PC-3 (cell line): ENCODE measurements at regions not wholly inside any gene's neighbourhood (a gene's known extent, or its start where the extent isn't known, plus 50 kb on each side); places are given as distances from the start of the nearest gene placed in this dataset.

ENCODE experiments used
- ATAC-seq: fragments of 200-7000 bp; cut with Tn5 transposase; 2 replicates; pipeline ENCODE4 v1.9.1; 2020; ENCODE audit warnings: mild to moderate bottlenecking, moderate library complexity
- BruUV-seq: library from RNA; stranded (reverse); fragments of 400-500 nt; replicated peaks from 2 replicates; lab custom pipeline; 2021; lab: Mats Ljungman, UMichigan
- CTCF ChIA-PET: fragments of 300-600 bp; sonication (Branson Sonifier 250); formaldehyde crosslinking; loops from one replicate; lab custom pipeline; 2022; ENCODE audit warnings: antibody characterized with exemption; lab: Charles Lee
- POLR2A ChIA-PET: fragments of 300-600 bp; sonication (Branson Sonifier 250); formaldehyde crosslinking; loops from one replicate; lab custom pipeline; 2022; ENCODE audit warnings: antibody characterized with exemption; ENCODE audit not compliant: unreplicated experiment; lab: Charles Lee
- DNase-seq: peaks from one replicate; pipeline ENCODE4 v3.0.0-alpha.2; 2015
- H2AFZ ChIP-seq: fragments of 300-600 bp; sonication (generic); 2 replicates; pipeline ENCODE4 v1.6.0; 2016; ENCODE audit warnings: antibody characterized with exemption, low read length
- H3F3A ChIP-seq: fragments of 300-600 bp; sonication (generic); one replicate; pipeline ENCODE4 v1.6.0; 2017; ENCODE audit warnings: antibody characterized with exemption, low read length, control low read depth, mild to moderate bottlenecking; ENCODE audit not compliant: unreplicated experiment
- H3K27ac ChIP-seq: fragments of 300-600 bp; sonication (generic); 2 replicates; pipeline ENCODE4 v1.5.1; 2016; ENCODE audit warnings: mild to moderate bottlenecking, low read length
- H3K27me3 ChIP-seq: fragments of 300-600 bp; sonication (generic); 2 replicates; pipeline ENCODE4 v1.6.1; 2016; ENCODE audit warnings: low read length, mixed read lengths
- H3K36me3 ChIP-seq: fragments of 300-600 bp; sonication (generic); 2 replicates; pipeline ENCODE4 v1.6.1; 2016; ENCODE audit warnings: low read depth, mixed run types, low read length, mixed read lengths
- H3K4me1 ChIP-seq: fragments of 300-600 bp; sonication (generic); 2 replicates; pipeline ENCODE4 v1.5.1; 2016; ENCODE audit warnings: low read length; ENCODE audit not compliant: insufficient read depth
- H3K4me2 ChIP-seq: fragments of 300-600 bp; sonication (generic); 2 replicates; pipeline ENCODE4 v1.6.0; 2016; ENCODE audit warnings: low read length
- H3K4me3 ChIP-seq: fragments of 300-600 bp; sonication (generic); 2 replicates; pipeline ENCODE4 v1.5.1; 2016; ENCODE audit warnings: mild to moderate bottlenecking, low read length, mixed read lengths
- H3K79me2 ChIP-seq: fragments of 300-600 bp; sonication (generic); 2 replicates; pipeline ENCODE4 v1.6.1; 2017; ENCODE audit warnings: low read length, mixed read lengths
- H3K9ac ChIP-seq: fragments of 300-600 bp; sonication (generic); 2 replicates; pipeline ENCODE4 v1.6.0; 2016; ENCODE audit warnings: mild to moderate bottlenecking, low read length
- H3K9me2 ChIP-seq: fragments of 300-600 bp; sonication (generic); replicated peaks from 2 replicates; pipeline ENCODE4 v1.6.1; 2016; ENCODE audit warnings: mixed run types, low read length, mixed read lengths
- H3K9me3 ChIP-seq: fragments of 300-600 bp; sonication (generic); 2 replicates; pipeline ENCODE4 v1.6.1; 2016; ENCODE audit warnings: low read length, mixed read lengths
- H4K20me1 ChIP-seq: fragments of 300-600 bp; sonication (generic); 2 replicates; pipeline ENCODE4 v1.6.1; 2016; ENCODE audit warnings: low read length, mixed read lengths
- CTCF ChIP-seq: fragments of 300-600 bp; sonication (generic); conservative IDR thresholded peaks from 2 replicates; pipeline ENCODE4 v1.5.1; 2017; ENCODE audit warnings: antibody characterized with exemption, low read depth, mild to moderate bottlenecking, low read length
- EZH2 ChIP-seq: fragments of 300-600 bp; sonication (generic); IDR thresholded peaks from one replicate; pipeline ENCODE4 v1.6.1; 2017; ENCODE audit warnings: antibody characterized with exemption, mild to moderate bottlenecking, low read length; ENCODE audit not compliant: unreplicated experiment
- EZH2phosphoT487 ChIP-seq: fragments of 300-600 bp; sonication (generic); IDR thresholded peaks from 2 replicates; pipeline ENCODE4 v1.6.1; 2018; ENCODE audit warnings: mild to moderate bottlenecking, antibody characterized with exemption, low read length, borderline replicate concordance
- intact Hi-C: fragments of 100-400 bp; cut with micrococcal nuclease; formaldehyde crosslinking; loops from 2 replicates; pipeline ENCODE4 v1.9.0; 2023

- no peaks in the 10 kb centered on the region for H3F3A ChIP-seq
- no peak overlapping the region for H3K4me3 ChIP-seq
- no peaks in the 10 kb centered on the region for H3K79me2 ChIP-seq
- TF ChIP-seq EZH2phosphoT487 (no peak), EZH2 (no peak), CTCF (no peak)
- H3K4me1 ChIP-seq = peaks cover 28% of the 10 kb centered on the region
- ChIA-PET CTCF (no interaction called here), POLR2A (no interaction called here)
- H3K27ac ChIP-seq = no peak overlapping the region
- no peak overlapping the region for H3K4me2 ChIP-seq
- BruUV-seq = no TSS peak
- no peaks in the 10 kb centered on the region for H3K9me3 ChIP-seq
- DNase-seq = no peak
- no peak overlapping the region for H3K9ac ChIP-seq
- no peaks in the 10 kb centered on the region for H3K36me3 ChIP-seq
- no peak for ATAC-seq
- H4K20me1 ChIP-seq = no peaks in the 10 kb centered on the region
- H3K27me3 ChIP-seq = no peaks in the 10 kb centered on the region
- no peaks in the 10 kb centered on the region for H3K9me2 ChIP-seq
- H2AFZ ChIP-seq = no peak overlapping the region
- intact Hi-C loops = no loop called here
Observed at GRCh38 chr15:35701402-35702046, 155.6 kb upstream of the DPH6 start.

DNA sequence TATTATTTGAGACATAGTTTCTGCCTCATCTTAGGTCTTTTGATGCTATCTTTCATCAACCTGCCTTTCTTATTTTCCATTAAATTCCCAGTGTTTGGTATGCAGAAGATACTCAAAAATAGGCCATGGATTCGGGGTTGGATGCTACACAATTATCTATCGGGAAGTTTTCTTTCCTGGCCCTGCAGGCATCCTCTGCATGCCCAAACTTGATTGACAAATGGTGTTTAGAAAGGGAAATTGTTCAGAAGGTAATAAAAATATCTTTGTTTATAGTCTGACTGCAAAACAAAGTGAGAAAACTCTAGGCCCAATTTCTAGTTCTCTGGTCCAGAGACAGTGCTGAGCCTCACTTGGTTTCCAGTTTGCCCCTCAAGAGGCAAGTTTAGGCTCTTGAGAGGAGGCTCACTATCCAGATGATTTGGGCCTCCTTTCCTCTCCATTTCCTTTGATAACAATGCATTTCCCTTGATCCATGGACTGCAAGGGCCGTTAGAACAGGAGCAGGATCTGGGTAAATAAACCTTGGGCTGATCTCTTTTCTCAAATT is 157.1 kb upstream of the DPH6 start:
- Histone ChIP-seq H3K27ac (no peak overlapping the region), H3K79me2 (no peaks in the 10 kb centered on the region), H3K4me3 (no peak overlapping the region), H3K9ac (no peak overlapping the region), H3K9me2 (no peaks in the 10 kb centered on the region), H2AFZ (no peak overlapping the region), H3K27me3 (no peaks in the 10 kb centered on the region), H3F3A (no peaks in the 10 kb centered on the region), H3K9me3 (no peaks in the 10 kb centered on the region), H4K20me1 (no peaks in the 10 kb centered on the region), H3K4me2 (no peak overlapping the region), H3K36me3 (no peaks in the 10 kb centered on the region), H3K4me1 (peaks cover 15% of the 10 kb centered on the region)
- ATAC-seq = no peak
- CTCF ChIA-PET = no interaction called here
- POLR2A ChIA-PET = no interaction called here
- TF ChIP-seq CTCF (no peak), EZH2phosphoT487 (no peak), EZH2 (no peak)
- intact Hi-C loops = no loop called here
- no TSS peak for BruUV-seq
- DNase-seq = no peak
